CD4-positive, alpha-beta T cell (primary cell): ENCODE measurements at regions not wholly inside any gene's neighbourhood (a gene's known extent, or its start where the extent isn't known, plus 50 kb on each side); places are given as distances from the start of the nearest gene placed in this dataset.

ENCODE experiments used
- ATAC-seq: fragments of 200-7000 bp; cut with Tn5 transposase; one replicate; pipeline ENCODE4 v1.10.0; 2022; ENCODE audit warnings: mild to moderate bottlenecking; ENCODE audit not compliant: poor library complexity
- CTCF ChIA-PET: fragments of 350-600 bp; sonication (Branson Sonifier 250); formaldehyde crosslinking; loops from one replicate; lab custom pipeline; 2021; ENCODE audit warnings: antibody characterized with exemption, inconsistent platforms; lab: Charles Lee
- POLR2A ChIA-PET: fragments of 350-600 bp; sonication (Branson Sonifier 250); formaldehyde crosslinking; loops from one replicate; lab custom pipeline; 2021; ENCODE audit warnings: antibody characterized with exemption, inconsistent platforms; lab: Charles Lee
- DNase-seq, 14 experiments: peaks; one replicate each; pipeline ENCODE4 v3.0.0-alpha.2; 2013 to 2020; ENCODE audit warnings: mixed read lengths in 2 of 14
- H3K27ac ChIP-seq, 2 donors: one replicate each; pipeline versions ENCODE4 v1.5.1 to v1.7.0; 2013; ENCODE audit warnings: low read length in 2 of 2, low read depth in 1 of 2, mild to moderate bottlenecking in 1 of 2
- H3K27me3 ChIP-seq, 2 experiments: 1 replicate in 1 of 2; 2 replicates in 1 of 2; pipeline versions ENCODE4 v1.6.1 to v1.7.0; 2013; ENCODE audit warnings: low read length in 2 of 2, control low read depth in 1 of 2, mild to moderate bottlenecking in 1 of 2, moderate library complexity in 1 of 2; ENCODE audit not compliant: insufficient read depth in 2 of 2, control insufficient read depth in 1 of 2
- H3K36me3 ChIP-seq: one replicate; pipeline ENCODE4 v1.6.1; 2013; ENCODE audit warnings: low read length, control low read depth; ENCODE audit not compliant: insufficient read depth
- H3K4me1 ChIP-seq: one replicate; pipeline ENCODE4 v1.6.1; 2013; ENCODE audit warnings: low read length, control low read depth; ENCODE audit not compliant: insufficient read depth
- H3K4me3 ChIP-seq: one replicate; pipeline ENCODE4 v1.5.1; 2013; ENCODE audit warnings: mild to moderate bottlenecking, low read length, moderate library complexity
- H3K9me3 ChIP-seq, 2 experiments: 1 replicate in 1 of 2; 2 replicates in 1 of 2; pipeline versions ENCODE4 v1.6.1 to v1.7.0; 2013; ENCODE audit warnings: low read length in 2 of 2, mild to moderate bottlenecking in 2 of 2, control low read depth in 1 of 2, moderate library complexity in 1 of 2; ENCODE audit not compliant: control insufficient read depth in 1 of 2, insufficient read depth in 1 of 2
- H3K27ac Mint-ChIP-seq: one replicate; pipeline ENCODE4 v1.8.0; 2020; ENCODE audit warnings: mixed read lengths
- H3K27me3 Mint-ChIP-seq: one replicate; pipeline ENCODE4 v1.8.0; 2021; ENCODE audit warnings: mixed read lengths
- H3K36me3 Mint-ChIP-seq: one replicate; pipeline ENCODE4 v1.8.0; 2021; ENCODE audit warnings: low read depth, mixed read lengths
- H3K4me1 Mint-ChIP-seq: one replicate; pipeline ENCODE4 v1.8.0; 2021; ENCODE audit warnings: low read depth, mixed read lengths
- H3K4me3 Mint-ChIP-seq: one replicate; pipeline ENCODE4 v1.8.0; 2020; ENCODE audit warnings: mild to moderate bottlenecking, mixed read lengths
- H3K9me3 Mint-ChIP-seq: one replicate; pipeline ENCODE4 v1.8.0; 2020; ENCODE audit warnings: mixed read lengths
- intact Hi-C, 2 experiments: fragments of 100-400 bp; cut with DNase I in 1 of 2; cut with micrococcal nuclease in 1 of 2; formaldehyde crosslinking; loops; one replicate each; pipeline versions ENCODE4 v1.15.1 to v1.9.0; 2023 to 2025; cut with DNase I, micrococcal nuclease
- TF ChIP-seq, protein P1 (sequence below): fragments of 200-600 bp; IDR thresholded peaks from one replicate; pipeline ENCODE4 v1.8.0; 2022; ENCODE audit warnings: antibody characterized with exemption, mild to moderate bottlenecking

DNA sequence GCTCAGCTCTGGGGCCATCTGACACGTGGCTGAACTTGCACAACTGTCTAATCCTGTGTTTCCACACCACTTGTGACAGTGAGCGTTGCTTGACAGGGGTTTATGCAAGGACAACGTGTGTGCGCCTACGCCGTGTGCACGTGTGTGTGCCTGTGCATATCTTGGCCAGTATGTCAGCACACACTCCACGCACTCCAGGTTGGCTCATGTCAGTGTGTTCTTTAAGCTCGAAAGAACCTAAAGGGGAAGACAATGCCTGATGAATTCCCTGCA, 85.6 kb upstream of the SALL3 start:
- intact Hi-C loops, result no loop called here
- no peaks in the 10 kb centered on the region for H3K9me3 Mint-ChIP-seq
- no peaks in the 10 kb centered on the region for H3K36me3 Mint-ChIP-seq
- no peaks in the 10 kb centered on the region for H3K36me3 ChIP-seq
- no peak overlapping the region for H3K27ac ChIP-seq
- ChIA-PET CTCF (no interaction called here), POLR2A (no interaction called here)
- H3K9me3 ChIP-seq, result peaks cover 10 to 11% of the 10 kb centered on the region in 2 experiments
- no peaks in the 10 kb centered on the region for H3K4me1 Mint-ChIP-seq
- no peaks in the 10 kb centered on the region for H3K27me3 Mint-ChIP-seq
- ATAC-seq (no peak), DNase-seq (no peak)
- no peaks in the 10 kb centered on the region for H3K27me3 ChIP-seq
- H3K27ac Mint-ChIP-seq, result no peak overlapping the region
- no peak overlapping the region for H3K4me3 Mint-ChIP-seq
- TF ChIP-seq, protein P1, sequence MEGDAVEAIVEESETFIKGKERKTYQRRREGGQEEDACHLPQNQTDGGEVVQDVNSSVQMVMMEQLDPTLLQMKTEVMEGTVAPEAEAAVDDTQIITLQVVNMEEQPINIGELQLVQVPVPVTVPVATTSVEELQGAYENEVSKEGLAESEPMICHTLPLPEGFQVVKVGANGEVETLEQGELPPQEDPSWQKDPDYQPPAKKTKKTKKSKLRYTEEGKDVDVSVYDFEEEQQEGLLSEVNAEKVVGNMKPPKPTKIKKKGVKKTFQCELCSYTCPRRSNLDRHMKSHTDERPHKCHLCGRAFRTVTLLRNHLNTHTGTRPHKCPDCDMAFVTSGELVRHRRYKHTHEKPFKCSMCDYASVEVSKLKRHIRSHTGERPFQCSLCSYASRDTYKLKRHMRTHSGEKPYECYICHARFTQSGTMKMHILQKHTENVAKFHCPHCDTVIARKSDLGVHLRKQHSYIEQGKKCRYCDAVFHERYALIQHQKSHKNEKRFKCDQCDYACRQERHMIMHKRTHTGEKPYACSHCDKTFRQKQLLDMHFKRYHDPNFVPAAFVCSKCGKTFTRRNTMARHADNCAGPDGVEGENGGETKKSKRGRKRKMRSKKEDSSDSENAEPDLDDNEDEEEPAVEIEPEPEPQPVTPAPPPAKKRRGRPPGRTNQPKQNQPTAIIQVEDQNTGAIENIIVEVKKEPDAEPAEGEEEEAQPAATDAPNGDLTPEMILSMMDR, result no peak
- no peaks in the 10 kb centered on the region for H3K4me1 ChIP-seq
- no peak overlapping the region for H3K4me3 ChIP-seq

DNA sequence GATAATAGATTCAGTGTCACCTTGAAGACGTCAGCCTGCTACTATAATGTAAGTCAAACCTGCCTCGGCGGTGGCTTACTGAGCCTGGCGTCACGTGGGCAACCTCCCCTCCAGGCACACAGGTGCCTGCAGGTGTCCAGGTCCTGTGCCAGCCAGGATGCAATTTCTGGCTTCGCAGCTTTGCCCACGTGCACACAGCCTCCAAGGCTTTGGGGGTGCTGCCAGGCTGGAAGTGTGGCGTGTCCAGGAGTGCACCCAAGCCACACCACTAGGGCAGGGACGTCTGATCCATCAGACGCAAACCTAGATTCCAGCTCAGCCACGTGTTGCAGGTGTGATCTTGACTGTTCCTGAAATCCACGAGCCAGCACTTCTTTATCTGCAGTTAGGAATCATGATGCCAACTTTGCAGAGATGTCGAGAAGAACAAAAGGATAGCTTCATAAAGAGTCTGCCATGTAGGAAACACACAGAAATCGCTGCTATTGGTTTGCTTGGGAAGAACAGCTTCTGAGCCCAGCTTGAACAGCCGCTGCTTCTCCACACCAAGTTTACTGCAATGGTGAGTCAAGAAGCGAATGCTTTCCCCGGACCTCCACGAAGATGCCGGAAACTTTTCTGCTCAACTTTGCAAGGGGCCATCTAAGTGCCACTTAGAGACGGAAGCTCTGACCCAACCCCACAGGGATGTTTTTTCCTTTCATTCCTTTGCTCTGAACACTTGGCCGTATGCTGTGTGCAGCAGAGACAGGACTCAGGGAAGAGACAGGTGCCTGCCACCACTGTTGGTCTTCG, 84.2 kb upstream of the SALL3 start:
- Histone ChIP-seq H3K27ac (no peak overlapping the region), H3K4me1 (no peaks in the 10 kb centered on the region), H3K27me3 (no peaks in the 10 kb centered on the region), H3K9me3 (peaks cover 0 to 17% of the 10 kb centered on the region in 2 experiments), H3K4me3 (no peak overlapping the region), H3K36me3 (no peaks in the 10 kb centered on the region)
- intact Hi-C loops, result no loop called here
- TF ChIP-seq, protein P1, result no peak
- ChIA-PET CTCF (no interaction called here), POLR2A (no interaction called here)
- H3K27me3 Mint-ChIP-seq, result no peaks in the 10 kb centered on the region
- no peak overlapping the region for H3K4me3 Mint-ChIP-seq
- ATAC-seq (no peak), DNase-seq (no peak)
- no peak overlapping the region for H3K27ac Mint-ChIP-seq
- no peaks in the 10 kb centered on the region for H3K36me3 Mint-ChIP-seq
- H3K4me1 Mint-ChIP-seq, result no peaks in the 10 kb centered on the region
- H3K9me3 Mint-ChIP-seq, result no peaks in the 10 kb centered on the region

DNA sequence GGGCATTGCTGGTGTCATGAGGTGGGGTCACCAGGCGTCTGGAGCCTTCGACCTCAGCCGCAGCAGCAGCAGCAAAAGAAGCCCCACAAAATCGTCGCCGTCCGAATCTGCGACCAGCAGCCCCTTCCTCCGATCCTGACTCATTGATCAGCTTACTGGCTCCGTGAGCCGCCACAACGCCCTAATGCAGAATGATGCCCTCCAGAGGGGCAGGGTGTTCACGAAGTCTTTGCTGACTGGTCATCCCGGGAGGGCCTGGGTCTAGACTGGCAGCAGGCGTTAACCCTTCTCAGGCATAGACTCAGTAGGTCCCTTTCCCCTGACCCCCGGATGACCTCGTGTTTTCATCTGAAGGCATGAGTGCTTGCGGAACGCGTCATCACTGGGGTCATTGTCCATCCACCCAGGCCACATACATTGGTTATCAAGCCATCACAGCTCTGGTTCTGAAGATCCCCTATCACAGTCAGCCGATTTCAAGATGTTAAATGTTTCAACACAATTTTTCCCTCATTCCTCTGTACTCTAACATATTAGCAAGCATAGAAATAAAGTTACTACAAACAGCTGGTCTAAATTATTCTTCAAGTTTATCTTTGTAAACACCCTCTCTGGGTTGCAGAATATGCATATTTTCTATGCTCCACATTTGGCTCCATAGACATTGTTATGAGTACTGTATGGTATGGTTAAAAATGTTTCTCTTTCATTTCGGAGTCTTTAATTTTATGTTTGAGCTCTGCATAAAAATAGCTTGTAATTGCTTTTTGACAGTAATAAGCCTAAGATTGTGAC, 83.3 kb upstream of the SALL3 start:
- Histone ChIP-seq H3K4me3 (no peak overlapping the region), H3K9me3 (peaks cover 0 to 17% of the 10 kb centered on the region in 2 experiments), H3K27ac (no peak overlapping the region), H3K27me3 (no peaks in the 10 kb centered on the region), H3K4me1 (no peaks in the 10 kb centered on the region), H3K36me3 (no peaks in the 10 kb centered on the region)
- intact Hi-C loops, result no loop called here
- H3K36me3 Mint-ChIP-seq, result no peaks in the 10 kb centered on the region
- POLR2A ChIA-PET, result no interaction called here
- H3K27me3 Mint-ChIP-seq, result no peaks in the 10 kb centered on the region
- no peak overlapping the region for H3K4me3 Mint-ChIP-seq
- ATAC-seq (no peak), DNase-seq (no peak)
- no peak overlapping the region for H3K27ac Mint-ChIP-seq
- TF ChIP-seq, protein P1, result no peak
- CTCF ChIA-PET, result interaction anchor here (1.3 kb wide), 1 partner anchor 23 kb away, joined by 4 read pairs; no protein-coding TSS in a partner anchor
- no peaks in the 10 kb centered on the region for H3K4me1 Mint-ChIP-seq
- H3K9me3 Mint-ChIP-seq, result no peaks in the 10 kb centered on the region
